ENCODE measurements at regions not wholly inside any gene's neighbourhood (a gene's known extent, or its start where the extent isn't known, plus 50 kb on each side); places are given as distances from the start of the nearest gene placed in this dataset.

DNA sequence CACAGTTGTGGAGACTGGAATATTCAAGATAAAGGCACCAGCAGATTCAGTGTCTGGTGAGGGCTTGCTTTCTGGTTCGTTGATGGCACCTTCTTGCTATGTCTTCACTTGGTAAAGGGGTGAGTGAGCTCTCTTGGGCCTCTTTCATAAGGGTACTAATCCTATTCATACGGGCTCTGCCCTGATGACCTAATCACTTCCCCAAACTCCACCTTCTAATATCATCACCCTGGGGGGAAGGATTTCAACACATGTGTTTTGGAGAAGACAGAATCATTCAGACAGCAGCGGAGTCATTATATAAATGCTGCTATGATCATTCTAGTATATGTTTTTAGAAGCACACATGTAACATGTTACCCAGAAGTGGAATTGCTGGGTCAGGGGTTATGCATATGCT lies 295.3 kb upstream of the CTSO start:
- H3K4me3 ChIP-seq (ENCODE audit: low read depth, low read length): no peak overlapping the region
- H3K9me3 ChIP-seq (ENCODE audit: control insufficient read depth, insufficient read depth, low read length): no peaks in the 10 kb centered on the region
- H3K36me3 ChIP-seq (ENCODE audit: control insufficient read depth, insufficient read depth, low read length): no peaks in the 10 kb centered on the region
- no peak overlapping the region for H3K9ac ChIP-seq (ENCODE audit: low read depth, low read length)
- H3K27ac ChIP-seq (ENCODE audit: low read depth, low read length): no peak overlapping the region
- H3K27me3 ChIP-seq (ENCODE audit: control insufficient read depth, insufficient read depth, low read length): no peaks in the 10 kb centered on the region
- H3K4me1 ChIP-seq (ENCODE audit: control insufficient read depth, insufficient read depth, low read length): no peaks in the 10 kb centered on the region

DNA sequence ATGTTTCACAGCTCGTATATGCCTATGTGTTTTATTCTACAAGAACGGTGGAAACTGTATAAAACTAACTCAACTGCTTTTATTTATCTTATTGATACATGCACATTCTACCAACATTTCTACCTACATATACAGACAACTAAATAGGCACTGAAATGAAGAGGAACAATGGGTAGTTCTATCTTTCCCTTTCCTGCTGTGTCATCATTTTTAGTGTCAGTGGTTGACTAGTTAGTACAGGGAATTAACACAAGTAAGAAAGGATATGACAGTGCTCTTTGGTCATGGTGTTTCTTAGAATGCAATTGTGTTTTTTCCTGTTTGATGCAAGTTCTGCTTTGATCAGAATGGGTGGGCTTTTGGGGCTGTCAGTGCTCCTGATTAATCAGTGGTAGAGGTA lies 293.8 kb upstream of the CTSO start:
- H3K36me3 ChIP-seq (ENCODE audit: control insufficient read depth, insufficient read depth, low read length): no peaks in the 10 kb centered on the region
- no peak overlapping the region for H3K27ac ChIP-seq (ENCODE audit: low read depth, low read length)
- no peaks in the 10 kb centered on the region for H3K9me3 ChIP-seq (ENCODE audit: control insufficient read depth, insufficient read depth, low read length)
- H3K27me3 ChIP-seq (ENCODE audit: control insufficient read depth, insufficient read depth, low read length): no peaks in the 10 kb centered on the region
- H3K9ac ChIP-seq (ENCODE audit: low read depth, low read length): no peak overlapping the region
- no peak overlapping the region for H3K4me3 ChIP-seq (ENCODE audit: low read depth, low read length)
- H3K4me1 ChIP-seq (ENCODE audit: control insufficient read depth, insufficient read depth, low read length): no peaks in the 10 kb centered on the region

DNA sequence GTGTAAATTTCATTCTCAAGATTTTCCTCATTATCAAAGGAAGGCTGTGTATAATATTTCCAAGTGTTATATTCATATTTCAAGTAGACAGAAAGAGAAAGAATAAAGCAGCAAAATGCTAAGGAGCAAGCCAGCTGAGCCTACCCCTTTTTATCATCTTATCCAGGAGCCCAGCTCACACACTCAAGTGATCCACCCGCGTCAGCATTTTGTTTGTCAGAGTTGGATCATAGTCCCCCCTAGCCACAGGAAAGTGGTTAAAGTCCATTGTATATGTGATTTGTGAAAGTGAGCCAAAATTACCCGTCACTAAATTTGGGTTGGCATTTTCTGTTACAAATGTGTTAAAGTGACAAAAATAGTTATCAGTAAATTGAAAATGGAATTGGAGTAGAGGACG lies 289.3 kb upstream of the CTSO start:
- no peaks in the 10 kb centered on the region for H3K4me1 ChIP-seq (ENCODE audit: control insufficient read depth, insufficient read depth, low read length)
- no peaks in the 10 kb centered on the region for H3K9me3 ChIP-seq (ENCODE audit: control insufficient read depth, insufficient read depth, low read length)
- no peaks in the 10 kb centered on the region for H3K36me3 ChIP-seq (ENCODE audit: control insufficient read depth, insufficient read depth, low read length)
- no peaks in the 10 kb centered on the region for H3K27me3 ChIP-seq (ENCODE audit: control insufficient read depth, insufficient read depth, low read length)
- no peak overlapping the region for H3K27ac ChIP-seq (ENCODE audit: low read depth, low read length)
- no peak overlapping the region for H3K4me3 ChIP-seq (ENCODE audit: low read depth, low read length)
- no peak overlapping the region for H3K9ac ChIP-seq (ENCODE audit: low read depth, low read length)

DNA sequence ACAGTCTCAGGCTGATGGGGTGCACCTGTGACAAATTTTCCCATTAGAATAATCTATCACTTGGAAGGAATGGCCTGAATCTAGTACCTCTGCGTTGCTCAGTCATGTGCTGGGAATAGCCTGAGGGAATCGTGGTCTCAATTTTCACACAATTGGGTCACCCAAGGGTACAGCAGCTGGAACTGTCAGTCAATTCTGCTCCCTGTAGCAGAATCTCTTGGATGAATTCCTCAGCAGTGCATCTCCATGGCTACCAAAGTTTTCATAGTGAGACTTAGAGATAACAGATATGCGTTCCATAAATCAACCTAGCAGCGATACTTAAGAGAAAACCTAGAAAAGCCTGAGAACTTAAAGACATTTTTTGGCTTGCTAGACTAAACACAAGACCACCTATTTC lies 288.7 kb upstream of the CTSO start:
- Histone ChIP-seq H3K9ac (ENCODE audit: low read depth, low read length) (no peak overlapping the region), H3K9me3 (ENCODE audit: control insufficient read depth, insufficient read depth, low read length) (no peaks in the 10 kb centered on the region), H3K36me3 (ENCODE audit: control insufficient read depth, insufficient read depth, low read length) (no peaks in the 10 kb centered on the region), H3K27ac (ENCODE audit: low read depth, low read length) (no peak overlapping the region), H3K27me3 (ENCODE audit: control insufficient read depth, insufficient read depth, low read length) (no peaks in the 10 kb centered on the region), H3K4me1 (ENCODE audit: control insufficient read depth, insufficient read depth, low read length) (no peaks in the 10 kb centered on the region), H3K4me3 (ENCODE audit: low read depth, low read length) (no peak overlapping the region)

DNA sequence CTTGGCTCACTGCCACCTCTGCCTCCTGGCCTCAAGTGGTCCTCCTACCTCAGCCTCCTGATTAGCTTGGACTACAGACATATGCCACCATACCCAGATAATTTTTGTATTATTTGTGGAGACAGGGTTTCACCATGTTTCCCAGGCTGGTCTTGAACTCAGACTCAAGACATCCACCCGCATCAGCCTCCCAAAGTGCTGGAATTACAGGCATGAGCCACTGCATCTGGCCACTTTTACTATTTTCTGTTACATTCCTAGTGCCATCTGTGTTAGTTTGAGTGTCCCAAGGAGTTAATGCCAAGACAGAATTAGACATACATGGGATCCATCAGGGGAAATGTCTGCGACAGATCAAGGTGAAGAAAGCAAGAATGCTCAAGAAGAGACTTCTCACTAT lies 288.2 kb upstream of the CTSO start:
- Histone ChIP-seq H3K9me3 (ENCODE audit: control insufficient read depth, insufficient read depth, low read length) (no peaks in the 10 kb centered on the region), H3K27ac (ENCODE audit: low read depth, low read length) (no peak overlapping the region), H3K9ac (ENCODE audit: low read depth, low read length) (no peak overlapping the region), H3K4me3 (ENCODE audit: low read depth, low read length) (no peak overlapping the region), H3K36me3 (ENCODE audit: control insufficient read depth, insufficient read depth, low read length) (no peaks in the 10 kb centered on the region), H3K4me1 (ENCODE audit: control insufficient read depth, insufficient read depth, low read length) (0 out of 2 replicates have a peak, but pooled peaks cover 4% of the 10 kb centered on the region), H3K27me3 (ENCODE audit: control insufficient read depth, insufficient read depth, low read length) (no peaks in the 10 kb centered on the region)

DNA sequence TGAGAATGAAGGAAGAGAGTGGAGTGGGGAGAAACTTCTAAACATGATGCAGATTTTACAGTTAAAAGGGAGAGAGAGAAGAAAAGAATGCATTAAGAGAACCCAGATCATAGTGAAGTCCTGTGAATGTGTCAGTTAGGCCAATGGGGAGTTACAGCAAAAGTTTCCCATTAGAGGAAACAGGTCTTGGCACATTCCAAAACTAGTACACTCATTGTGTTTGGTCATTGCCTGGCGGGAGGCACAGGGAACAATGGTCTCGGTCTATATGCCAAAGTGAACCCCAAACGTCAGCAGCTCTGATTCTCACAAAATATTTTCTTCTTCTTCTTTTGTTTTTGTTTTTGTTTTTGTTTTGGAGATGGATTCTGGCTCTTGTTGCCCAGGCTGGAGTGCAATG lies 284.5 kb upstream of the CTSO start:
- Histone ChIP-seq H3K4me3 (ENCODE audit: low read depth, low read length) (no peak overlapping the region), H3K9ac (ENCODE audit: low read depth, low read length) (no peak overlapping the region), H3K27me3 (ENCODE audit: control insufficient read depth, insufficient read depth, low read length) (no peaks in the 10 kb centered on the region)

DNA sequence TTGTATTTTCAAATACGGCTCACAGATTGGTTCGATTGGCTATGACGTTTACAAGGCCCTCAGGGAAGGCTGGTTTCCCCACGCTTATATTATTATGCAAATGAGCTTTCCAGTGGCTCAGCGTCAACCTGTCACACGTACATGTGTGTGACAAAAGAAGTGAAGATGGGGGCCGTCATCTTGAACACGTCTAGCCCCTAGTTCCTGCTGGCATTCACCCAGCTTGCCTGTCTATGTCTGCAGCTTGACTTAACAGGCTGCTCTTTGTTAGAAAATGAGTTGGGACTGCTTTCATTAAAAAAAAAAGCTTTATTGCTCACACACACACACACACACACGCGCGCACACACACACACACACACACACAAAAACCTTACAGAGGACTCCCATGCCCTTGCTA lies 283.6 kb upstream of the CTSO start:
- Histone ChIP-seq H3K9ac (ENCODE audit: low read depth, low read length) (no peak overlapping the region), H3K36me3 (ENCODE audit: control insufficient read depth, insufficient read depth, low read length) (no peaks in the 10 kb centered on the region), H3K9me3 (ENCODE audit: control insufficient read depth, insufficient read depth, low read length) (no peaks in the 10 kb centered on the region), H3K27me3 (ENCODE audit: control insufficient read depth, insufficient read depth, low read length) (no peaks in the 10 kb centered on the region), H3K4me1 (ENCODE audit: control insufficient read depth, insufficient read depth, low read length) (0 out of 2 replicates have a peak, but pooled peaks cover 4% of the 10 kb centered on the region), H3K4me3 (ENCODE audit: low read depth, low read length) (no peak overlapping the region), H3K27ac (ENCODE audit: low read depth, low read length) (no peak overlapping the region)

More for the DNA sequence above, 284.5 kb upstream of the CTSO start:
- H3K4me1 ChIP-seq (ENCODE audit: control insufficient read depth, insufficient read depth, low read length): 0 out of 2 replicates have a peak, but pooled peaks cover 4% of the 10 kb centered on the region
- no peaks in the 10 kb centered on the region for H3K36me3 ChIP-seq (ENCODE audit: control insufficient read depth, insufficient read depth, low read length)
- no peak overlapping the region for H3K27ac ChIP-seq (ENCODE audit: low read depth, low read length)
- no peaks in the 10 kb centered on the region for H3K9me3 ChIP-seq (ENCODE audit: control insufficient read depth, insufficient read depth, low read length)

DNA sequence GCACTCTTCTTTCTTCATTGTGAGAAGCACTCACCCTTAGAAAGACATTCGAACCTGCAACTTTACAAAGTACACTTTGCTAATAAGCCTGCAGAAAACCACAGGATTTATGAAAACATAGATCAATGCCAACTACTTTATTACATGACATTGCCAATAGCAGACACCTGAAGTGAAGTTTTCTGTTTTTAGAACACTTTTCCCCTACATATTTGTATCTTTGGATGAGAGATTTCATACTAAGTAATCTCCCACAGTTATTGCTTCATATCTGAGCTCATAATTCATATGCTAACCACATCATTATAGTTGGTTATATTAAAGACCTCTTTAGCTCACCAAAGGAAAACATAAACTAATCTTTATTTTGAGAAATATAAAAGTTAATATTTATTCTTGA lies 276.5 kb upstream of the CTSO start:
- Histone ChIP-seq H3K27ac (ENCODE audit: low read depth, low read length) (no peak overlapping the region), H3K36me3 (ENCODE audit: control insufficient read depth, insufficient read depth, low read length) (no peaks in the 10 kb centered on the region), H3K4me1 (ENCODE audit: control insufficient read depth, insufficient read depth, low read length) (no peaks in the 10 kb centered on the region), H3K4me3 (ENCODE audit: low read depth, low read length) (no peak overlapping the region), H3K27me3 (ENCODE audit: control insufficient read depth, insufficient read depth, low read length) (no peaks in the 10 kb centered on the region), H3K9ac (ENCODE audit: low read depth, low read length) (no peak overlapping the region), H3K9me3 (ENCODE audit: control insufficient read depth, insufficient read depth, low read length) (no peaks in the 10 kb centered on the region)

DNA sequence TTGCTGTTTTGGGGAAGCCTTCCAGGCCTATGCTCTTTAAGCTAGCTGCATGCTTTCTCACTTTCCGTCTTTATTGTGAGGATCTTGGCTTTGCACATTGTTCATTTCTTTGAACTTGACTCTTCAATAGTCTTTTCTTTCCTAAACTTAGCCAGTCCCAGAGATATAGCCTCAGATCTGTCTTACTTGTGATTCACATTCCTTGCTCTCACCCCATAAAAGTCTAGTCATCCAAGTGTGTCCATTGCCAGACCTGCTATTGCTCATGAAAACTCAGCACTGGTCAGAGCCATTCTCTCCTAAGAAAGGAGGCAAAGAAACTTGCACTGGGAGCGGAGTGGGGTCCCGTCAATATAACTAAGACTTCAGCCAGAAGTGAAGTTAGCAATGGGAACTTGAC lies 275.0 kb upstream of the CTSO start:
- Histone ChIP-seq H3K9me3 (ENCODE audit: control insufficient read depth, insufficient read depth, low read length) (no peaks in the 10 kb centered on the region), H3K36me3 (ENCODE audit: control insufficient read depth, insufficient read depth, low read length) (no peaks in the 10 kb centered on the region), H3K9ac (ENCODE audit: low read depth, low read length) (no peak overlapping the region), H3K27me3 (ENCODE audit: control insufficient read depth, insufficient read depth, low read length) (no peaks in the 10 kb centered on the region), H3K4me1 (ENCODE audit: control insufficient read depth, insufficient read depth, low read length) (no peaks in the 10 kb centered on the region), H3K27ac (ENCODE audit: low read depth, low read length) (no peak overlapping the region), H3K4me3 (ENCODE audit: low read depth, low read length) (no peak overlapping the region)

DNA sequence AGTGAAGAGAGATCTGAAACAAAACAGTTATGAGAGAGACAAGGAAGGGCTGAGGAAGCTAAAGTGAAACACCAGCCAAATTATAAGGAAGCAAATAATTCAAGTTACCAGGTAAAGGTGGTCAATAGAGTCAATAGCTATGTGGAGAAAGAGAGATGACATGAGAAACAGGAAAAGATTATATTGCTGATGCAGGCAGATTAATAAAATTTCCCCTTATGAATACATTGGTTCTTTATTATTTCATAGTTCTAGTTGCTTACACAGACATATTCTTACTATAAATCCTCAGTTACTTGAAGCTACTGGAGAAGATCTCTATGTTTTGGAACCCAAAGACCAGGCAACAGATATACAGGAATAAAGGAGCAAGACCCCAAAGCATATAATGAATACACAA lies 273.7 kb upstream of the CTSO start:
- H3K9ac ChIP-seq (ENCODE audit: low read depth, low read length): no peak overlapping the region
- H3K9me3 ChIP-seq (ENCODE audit: control insufficient read depth, insufficient read depth, low read length): no peaks in the 10 kb centered on the region
- H3K36me3 ChIP-seq (ENCODE audit: control insufficient read depth, insufficient read depth, low read length): no peaks in the 10 kb centered on the region
- no peaks in the 10 kb centered on the region for H3K4me1 ChIP-seq (ENCODE audit: control insufficient read depth, insufficient read depth, low read length)
- no peak overlapping the region for H3K27ac ChIP-seq (ENCODE audit: low read depth, low read length)
- H3K27me3 ChIP-seq (ENCODE audit: control insufficient read depth, insufficient read depth, low read length): no peaks in the 10 kb centered on the region
- H3K4me3 ChIP-seq (ENCODE audit: low read depth, low read length): no peak overlapping the region

DNA sequence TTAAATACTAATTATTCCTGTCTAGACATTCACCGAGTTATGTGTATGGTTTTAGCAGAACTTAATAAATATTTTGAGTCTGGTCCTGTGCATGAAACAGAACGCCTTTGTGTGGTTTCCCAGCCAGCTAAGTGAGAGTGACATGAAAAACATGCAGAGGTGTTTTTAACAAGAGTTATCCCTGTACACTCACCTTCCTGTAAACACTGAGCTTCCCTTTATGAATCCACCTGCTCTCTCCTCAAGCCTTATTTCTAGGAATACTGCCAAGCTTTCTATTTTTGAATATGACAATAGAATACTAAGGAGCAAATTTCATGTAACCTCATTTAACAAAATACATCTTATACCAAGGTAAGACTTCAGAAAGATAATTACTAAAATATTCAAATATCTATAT lies 270.3 kb upstream of the CTSO start:
- Histone ChIP-seq H3K36me3 (ENCODE audit: control insufficient read depth, insufficient read depth, low read length) (no peaks in the 10 kb centered on the region), H3K27me3 (ENCODE audit: control insufficient read depth, insufficient read depth, low read length) (no peaks in the 10 kb centered on the region), H3K27ac (ENCODE audit: low read depth, low read length) (no peak overlapping the region), H3K4me1 (ENCODE audit: control insufficient read depth, insufficient read depth, low read length) (no peaks in the 10 kb centered on the region), H3K9me3 (ENCODE audit: control insufficient read depth, insufficient read depth, low read length) (peaks cover 8% of the 10 kb centered on the region), H3K4me3 (ENCODE audit: low read depth, low read length) (no peak overlapping the region), H3K9ac (ENCODE audit: low read depth, low read length) (no peak overlapping the region)

DNA sequence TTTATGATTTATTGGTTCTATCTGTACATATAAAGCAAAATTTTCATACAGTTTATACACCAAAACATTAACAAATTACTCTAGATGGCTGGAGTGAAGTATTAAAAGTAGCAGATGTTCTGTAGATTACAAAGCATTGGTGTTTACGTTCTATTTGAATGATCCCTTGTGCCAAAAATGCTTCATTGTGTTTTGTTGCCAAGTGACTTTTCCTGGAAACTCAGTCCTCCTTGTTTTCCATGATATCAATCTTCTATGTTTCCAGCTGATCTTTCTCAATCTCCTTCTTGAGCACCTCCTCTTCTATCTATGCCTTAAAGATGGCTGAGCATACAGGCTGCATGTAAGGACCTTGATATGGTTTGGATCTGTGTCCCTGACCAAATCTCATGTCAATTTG lies 263.6 kb upstream of the CTSO start:
- H3K4me3 ChIP-seq (ENCODE audit: low read depth, low read length): no peak overlapping the region
- H3K27me3 ChIP-seq (ENCODE audit: control insufficient read depth, insufficient read depth, low read length): no peaks in the 10 kb centered on the region
- peaks cover 14% of the 10 kb centered on the region for H3K9me3 ChIP-seq (ENCODE audit: control insufficient read depth, insufficient read depth, low read length)
- no peak overlapping the region for H3K9ac ChIP-seq (ENCODE audit: low read depth, low read length)
- no peak overlapping the region for H3K27ac ChIP-seq (ENCODE audit: low read depth, low read length)
- H3K36me3 ChIP-seq (ENCODE audit: control insufficient read depth, insufficient read depth, low read length): no peaks in the 10 kb centered on the region
- no peaks in the 10 kb centered on the region for H3K4me1 ChIP-seq (ENCODE audit: control insufficient read depth, insufficient read depth, low read length)
